Brain microvascular endothelial cell (primary cell): ENCODE measurements at regions not wholly inside any gene's neighbourhood (a gene's known extent, or its start where the extent isn't known, plus 50 kb on each side); places are given as distances from the start of the nearest gene placed in this dataset.

Experiments used
- DNase-seq: peaks from one replicate; pipeline ENCODE4 v3.0.0-alpha.2; 2020
- H3K27ac ChIP-seq: fragments of 250-450 bp; sonication (Bioruptor Pico); 2 replicates; pipeline ENCODE4 v1.5.1; 2020; ENCODE audit warnings: mild to moderate bottlenecking, moderate library complexity
- H3K27me3 ChIP-seq: fragments of 250-450 bp; sonication (Bioruptor Pico); replicated peaks from 2 replicates; pipeline ENCODE4 v1.5.1; 2020; ENCODE audit warnings: mild to moderate bottlenecking
- H3K36me3 ChIP-seq: fragments of 250-450 bp; sonication (Bioruptor Pico); replicated peaks from 2 replicates; pipeline ENCODE4 v1.5.1; 2020; ENCODE audit warnings: mild to moderate bottlenecking
- H3K4me3 ChIP-seq: 2 replicates; pipeline ENCODE4 v1.5.1; 2011; ENCODE audit warnings: low read depth, mild to moderate bottlenecking, control low read depth, low read length, moderate library complexity
- in situ Hi-C: cut with HindIII; loops from 2 replicates; pipeline ENCODE4 v1.10.0; 2017; ENCODE audit warnings: low sequenced_read_pairs, low pct_ligation_motif_present
- TF ChIP-seq, protein P1 (sequence below): IDR thresholded peaks from 2 replicates; pipeline ENCODE4 v1.5.1; 2011; ENCODE audit warnings: low read depth, mild to moderate bottlenecking, moderate library complexity, low read length, control low read depth, inconsistent platforms; ENCODE audit errors: missing control alignments

DNA sequence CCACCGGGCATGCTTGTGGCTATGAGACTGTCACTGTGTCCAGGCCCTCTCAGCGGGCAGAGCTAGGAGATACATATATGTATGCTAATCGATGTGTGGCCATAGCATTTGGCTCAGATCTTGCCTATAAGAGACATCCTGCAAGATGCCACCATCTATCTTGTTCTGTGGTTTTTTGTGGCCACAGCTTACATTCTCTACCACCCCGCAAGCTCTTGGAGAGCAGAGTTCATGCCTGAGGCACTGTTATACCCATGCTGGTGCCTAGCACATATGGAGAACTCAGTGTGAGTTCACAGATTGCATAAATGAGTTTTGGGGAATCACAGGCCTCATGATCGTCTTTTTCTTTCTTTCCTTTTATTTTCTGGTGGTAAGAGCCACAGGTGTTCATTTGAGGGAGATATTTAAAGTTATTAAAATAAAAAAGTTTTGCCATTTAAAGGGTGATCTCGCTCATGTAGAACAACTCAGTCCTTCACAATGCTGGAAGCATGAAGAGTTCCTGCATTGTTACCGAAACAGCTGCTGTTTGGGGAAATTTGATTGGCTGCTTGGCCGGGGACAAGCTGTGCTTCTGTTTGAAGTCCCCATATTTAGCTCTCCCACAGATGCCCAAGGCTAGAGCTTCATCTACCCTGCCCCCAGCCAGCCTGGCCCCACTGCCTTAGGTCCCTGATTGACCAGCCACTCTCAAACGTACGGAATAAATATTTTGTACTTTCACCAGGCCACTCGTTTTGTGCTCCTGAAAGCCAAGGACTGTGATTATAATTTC, 169.2 kb upstream of the MAP1B start:
- H3K27ac ChIP-seq, result no peak overlapping the region
- no peak for DNase-seq
- H3K4me3 ChIP-seq, result no peak overlapping the region
- in situ Hi-C loops, result no loop called here
- H3K27me3 ChIP-seq, result no peaks in the 10 kb centered on the region
- H3K36me3 ChIP-seq, result no peaks in the 10 kb centered on the region
- TF ChIP-seq, protein P1, sequence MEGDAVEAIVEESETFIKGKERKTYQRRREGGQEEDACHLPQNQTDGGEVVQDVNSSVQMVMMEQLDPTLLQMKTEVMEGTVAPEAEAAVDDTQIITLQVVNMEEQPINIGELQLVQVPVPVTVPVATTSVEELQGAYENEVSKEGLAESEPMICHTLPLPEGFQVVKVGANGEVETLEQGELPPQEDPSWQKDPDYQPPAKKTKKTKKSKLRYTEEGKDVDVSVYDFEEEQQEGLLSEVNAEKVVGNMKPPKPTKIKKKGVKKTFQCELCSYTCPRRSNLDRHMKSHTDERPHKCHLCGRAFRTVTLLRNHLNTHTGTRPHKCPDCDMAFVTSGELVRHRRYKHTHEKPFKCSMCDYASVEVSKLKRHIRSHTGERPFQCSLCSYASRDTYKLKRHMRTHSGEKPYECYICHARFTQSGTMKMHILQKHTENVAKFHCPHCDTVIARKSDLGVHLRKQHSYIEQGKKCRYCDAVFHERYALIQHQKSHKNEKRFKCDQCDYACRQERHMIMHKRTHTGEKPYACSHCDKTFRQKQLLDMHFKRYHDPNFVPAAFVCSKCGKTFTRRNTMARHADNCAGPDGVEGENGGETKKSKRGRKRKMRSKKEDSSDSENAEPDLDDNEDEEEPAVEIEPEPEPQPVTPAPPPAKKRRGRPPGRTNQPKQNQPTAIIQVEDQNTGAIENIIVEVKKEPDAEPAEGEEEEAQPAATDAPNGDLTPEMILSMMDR, result no peak

DNA sequence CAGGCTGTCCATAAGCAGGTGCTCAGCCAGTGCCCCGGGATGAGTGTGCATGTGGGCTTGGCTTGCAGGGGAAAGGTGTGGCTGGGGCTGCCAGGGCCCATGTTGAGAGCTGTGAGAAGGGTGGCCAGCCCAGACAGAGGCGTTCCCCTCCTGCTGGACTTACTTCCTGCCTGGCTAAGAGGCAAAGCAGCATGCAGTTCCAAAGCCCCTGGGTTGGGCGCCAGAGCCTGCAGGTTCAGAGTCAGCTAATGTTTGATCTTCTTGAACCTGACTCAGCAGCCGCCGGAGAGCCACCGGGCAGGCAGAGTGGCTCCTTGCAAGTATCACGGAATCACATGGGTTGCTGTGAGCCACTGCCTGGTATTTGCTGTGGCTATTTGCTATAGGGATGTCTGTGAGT, 168.4 kb upstream of the MAP1B start:
- Histone ChIP-seq H3K4me3 (no peak overlapping the region), H3K27ac (no peak overlapping the region), H3K27me3 (no peaks in the 10 kb centered on the region), H3K36me3 (no peaks in the 10 kb centered on the region)
- in situ Hi-C loops, result no loop called here
- DNase-seq, result no peak
- TF ChIP-seq, protein P1, result no peak

DNA sequence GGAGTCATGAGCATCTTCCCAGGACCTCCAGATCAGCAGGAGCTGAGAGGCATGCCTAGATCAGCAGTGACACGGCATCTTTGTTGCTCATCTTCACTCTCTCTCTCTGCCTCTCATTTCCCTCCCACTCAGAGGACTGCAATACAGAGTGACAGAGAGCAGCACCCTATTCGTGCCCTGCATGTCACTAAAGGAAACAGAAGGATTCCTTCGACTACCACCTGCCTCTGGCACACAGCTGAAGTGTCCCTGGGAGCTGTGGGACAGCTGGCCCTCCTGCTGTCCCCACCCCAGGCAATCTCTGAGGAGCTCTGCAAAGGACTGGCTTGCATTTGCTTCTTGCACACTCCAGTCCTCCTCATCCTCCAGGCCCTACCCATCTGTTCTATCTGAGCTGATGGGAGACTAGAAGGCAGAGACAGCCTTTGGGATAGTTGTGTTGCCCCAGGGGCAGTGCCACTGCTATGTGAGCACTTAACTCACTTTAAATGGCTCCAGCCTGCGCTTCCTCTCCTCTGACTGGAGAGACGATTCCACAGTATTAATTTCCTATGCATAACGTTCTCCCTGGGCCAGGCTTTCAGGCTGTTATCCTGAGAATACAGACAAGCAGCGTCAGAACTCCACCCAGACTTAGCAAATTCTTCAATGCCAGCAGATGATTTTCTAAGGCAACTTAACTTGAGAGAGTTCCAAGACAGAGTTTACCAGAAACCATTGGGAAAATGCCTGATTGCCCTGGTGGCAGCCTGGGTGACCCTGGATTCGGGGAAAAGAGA, 167.6 kb upstream of the MAP1B start:
- TF ChIP-seq, protein P1, result no peak
- Histone ChIP-seq H3K27ac (no peak overlapping the region), H3K27me3 (no peaks in the 10 kb centered on the region), H3K36me3 (no peaks in the 10 kb centered on the region), H3K4me3 (no peak overlapping the region)
- no peak for DNase-seq
- in situ Hi-C loops, result no loop called here

DNA sequence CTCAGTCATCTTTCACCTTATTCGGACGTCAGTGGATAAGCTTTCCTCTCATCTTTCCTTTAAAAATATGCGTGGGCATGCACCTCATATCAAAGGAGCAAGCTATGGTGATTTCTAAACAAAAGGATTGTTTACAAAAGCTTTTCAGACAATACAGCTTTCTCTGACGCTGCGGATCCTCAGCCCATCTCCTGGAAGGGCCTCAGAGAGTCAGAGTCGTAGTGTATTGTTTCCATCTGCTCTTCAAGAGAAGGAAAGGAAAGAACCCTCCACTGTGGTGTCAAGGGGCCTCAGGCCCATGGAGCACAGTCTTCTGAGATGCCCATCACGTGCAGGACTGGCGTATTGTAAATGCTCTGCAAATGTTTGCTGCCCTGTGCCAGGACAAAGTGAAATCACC, 163.4 kb upstream of the MAP1B start:
- Histone ChIP-seq H3K27ac (no peak overlapping the region), H3K36me3 (no peaks in the 10 kb centered on the region), H3K4me3 (no peak overlapping the region), H3K27me3 (no peaks in the 10 kb centered on the region)
- no peak for DNase-seq
- in situ Hi-C loops, result no loop called here
- TF ChIP-seq, protein P1, result no peak

DNA sequence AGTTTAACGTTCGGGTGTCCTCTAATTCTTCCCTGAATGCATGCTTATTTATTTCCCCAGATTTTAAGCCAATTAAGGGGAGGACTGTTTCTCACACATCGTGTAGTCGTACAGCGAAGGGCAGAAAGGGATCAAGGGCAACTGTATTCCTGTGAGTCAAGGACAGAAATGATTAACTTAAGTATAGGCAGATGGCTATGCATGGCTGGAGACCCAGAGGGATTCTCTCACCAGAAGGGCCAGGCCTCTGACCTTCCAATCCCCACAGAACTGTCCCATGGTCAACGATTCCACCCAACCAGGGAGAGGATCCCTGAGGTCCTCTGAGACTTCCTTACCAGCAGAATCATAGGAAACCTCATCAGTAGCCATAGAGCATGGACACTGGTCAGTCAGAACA, 161.8 kb upstream of the MAP1B start:
- DNase-seq, result no peak
- no peaks in the 10 kb centered on the region for H3K36me3 ChIP-seq
- H3K27ac ChIP-seq, result no peak overlapping the region
- H3K27me3 ChIP-seq, result no peaks in the 10 kb centered on the region
- in situ Hi-C loops, result no loop called here
- TF ChIP-seq, protein P1, result no peak
- no peak overlapping the region for H3K4me3 ChIP-seq
